HL-60 (cell line): ENCODE measurements at regions not wholly inside any gene's neighbourhood (a gene's known extent, or its start where the extent isn't known, plus 50 kb on each side); places are given as distances from the start of the nearest gene placed in this dataset.

Experiments used
- GABPA ChIP-seq: IDR thresholded peaks from 2 replicates; pipeline ENCODE4 v1.6.1; 2012; ENCODE audit warnings: low read depth
- POLR2AphosphoS5 ChIP-seq: IDR thresholded peaks from 2 replicates; pipeline ENCODE4 v1.6.1; 2012; ENCODE audit warnings: low read depth
- TF ChIP-seq, protein P1 (sequence below): IDR thresholded peaks from one replicate; pipeline ENCODE4 v1.5.1; 2011; ENCODE audit warnings: low read length, control low read depth, inconsistent platforms; ENCODE audit not compliant: insufficient read depth
- TF ChIP-seq, protein P2 (sequence below): IDR thresholded peaks from 2 replicates; pipeline ENCODE4 v1.6.1; 2012; ENCODE audit warnings: low read depth; ENCODE audit not compliant: insufficient replicate concordance

DNA sequence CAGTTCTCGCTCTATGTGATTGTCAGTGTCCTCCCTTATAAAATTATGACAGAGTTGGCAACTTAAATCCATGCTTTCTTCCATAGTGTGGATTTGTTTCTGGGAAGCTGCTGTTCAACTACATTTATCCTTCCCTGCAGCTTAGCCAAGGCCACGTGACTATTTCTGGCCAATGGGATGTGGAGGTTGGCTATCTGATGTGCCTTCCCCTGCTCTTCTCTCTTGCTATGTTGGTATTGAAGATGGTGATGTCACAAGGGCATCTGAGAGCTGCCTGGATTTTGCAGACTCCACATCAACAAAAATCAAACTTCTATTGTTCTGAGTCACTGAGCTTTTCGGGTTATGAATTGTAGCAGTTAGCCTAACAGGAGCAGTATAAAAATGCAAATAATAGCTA is 164.9 kb upstream of the RHOBTB1 start:
- TF ChIP-seq, protein P1, sequence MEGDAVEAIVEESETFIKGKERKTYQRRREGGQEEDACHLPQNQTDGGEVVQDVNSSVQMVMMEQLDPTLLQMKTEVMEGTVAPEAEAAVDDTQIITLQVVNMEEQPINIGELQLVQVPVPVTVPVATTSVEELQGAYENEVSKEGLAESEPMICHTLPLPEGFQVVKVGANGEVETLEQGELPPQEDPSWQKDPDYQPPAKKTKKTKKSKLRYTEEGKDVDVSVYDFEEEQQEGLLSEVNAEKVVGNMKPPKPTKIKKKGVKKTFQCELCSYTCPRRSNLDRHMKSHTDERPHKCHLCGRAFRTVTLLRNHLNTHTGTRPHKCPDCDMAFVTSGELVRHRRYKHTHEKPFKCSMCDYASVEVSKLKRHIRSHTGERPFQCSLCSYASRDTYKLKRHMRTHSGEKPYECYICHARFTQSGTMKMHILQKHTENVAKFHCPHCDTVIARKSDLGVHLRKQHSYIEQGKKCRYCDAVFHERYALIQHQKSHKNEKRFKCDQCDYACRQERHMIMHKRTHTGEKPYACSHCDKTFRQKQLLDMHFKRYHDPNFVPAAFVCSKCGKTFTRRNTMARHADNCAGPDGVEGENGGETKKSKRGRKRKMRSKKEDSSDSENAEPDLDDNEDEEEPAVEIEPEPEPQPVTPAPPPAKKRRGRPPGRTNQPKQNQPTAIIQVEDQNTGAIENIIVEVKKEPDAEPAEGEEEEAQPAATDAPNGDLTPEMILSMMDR: no peak
- TF ChIP-seq, protein P2, sequence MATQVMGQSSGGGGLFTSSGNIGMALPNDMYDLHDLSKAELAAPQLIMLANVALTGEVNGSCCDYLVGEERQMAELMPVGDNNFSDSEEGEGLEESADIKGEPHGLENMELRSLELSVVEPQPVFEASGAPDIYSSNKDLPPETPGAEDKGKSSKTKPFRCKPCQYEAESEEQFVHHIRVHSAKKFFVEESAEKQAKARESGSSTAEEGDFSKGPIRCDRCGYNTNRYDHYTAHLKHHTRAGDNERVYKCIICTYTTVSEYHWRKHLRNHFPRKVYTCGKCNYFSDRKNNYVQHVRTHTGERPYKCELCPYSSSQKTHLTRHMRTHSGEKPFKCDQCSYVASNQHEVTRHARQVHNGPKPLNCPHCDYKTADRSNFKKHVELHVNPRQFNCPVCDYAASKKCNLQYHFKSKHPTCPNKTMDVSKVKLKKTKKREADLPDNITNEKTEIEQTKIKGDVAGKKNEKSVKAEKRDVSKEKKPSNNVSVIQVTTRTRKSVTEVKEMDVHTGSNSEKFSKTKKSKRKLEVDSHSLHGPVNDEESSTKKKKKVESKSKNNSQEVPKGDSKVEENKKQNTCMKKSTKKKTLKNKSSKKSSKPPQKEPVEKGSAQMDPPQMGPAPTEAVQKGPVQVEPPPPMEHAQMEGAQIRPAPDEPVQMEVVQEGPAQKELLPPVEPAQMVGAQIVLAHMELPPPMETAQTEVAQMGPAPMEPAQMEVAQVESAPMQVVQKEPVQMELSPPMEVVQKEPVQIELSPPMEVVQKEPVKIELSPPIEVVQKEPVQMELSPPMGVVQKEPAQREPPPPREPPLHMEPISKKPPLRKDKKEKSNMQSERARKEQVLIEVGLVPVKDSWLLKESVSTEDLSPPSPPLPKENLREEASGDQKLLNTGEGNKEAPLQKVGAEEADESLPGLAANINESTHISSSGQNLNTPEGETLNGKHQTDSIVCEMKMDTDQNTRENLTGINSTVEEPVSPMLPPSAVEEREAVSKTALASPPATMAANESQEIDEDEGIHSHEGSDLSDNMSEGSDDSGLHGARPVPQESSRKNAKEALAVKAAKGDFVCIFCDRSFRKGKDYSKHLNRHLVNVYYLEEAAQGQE: no peak
- TF ChIP-seq GABPA (no peak), POLR2AphosphoS5 (no peak)
